ENCODE measurements at regions not wholly inside any gene's neighbourhood (a gene's known extent, or its start where the extent isn't known, plus 50 kb on each side); places are given as distances from the start of the nearest gene placed in this dataset.

DNA sequence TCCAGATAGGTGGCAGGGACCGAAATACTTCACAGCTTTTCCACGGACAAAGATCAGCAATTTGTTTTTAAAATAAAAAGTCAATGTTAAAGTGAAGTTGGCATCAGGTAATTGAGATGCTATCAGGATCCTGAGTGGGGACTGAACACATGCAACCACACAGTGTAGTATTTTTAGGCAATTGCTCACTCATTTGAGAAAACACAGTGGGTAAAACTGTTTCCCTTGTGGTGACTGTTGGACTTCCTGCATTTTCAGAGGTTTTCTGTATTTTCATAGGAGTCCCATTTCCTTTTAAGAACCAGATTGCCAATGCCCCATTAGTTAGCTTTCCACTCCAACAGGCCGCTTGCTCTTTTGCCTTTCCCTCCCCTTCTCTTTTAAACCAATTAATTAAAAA lies 159.5 kb upstream of the ZNF32 start:
- TF ChIP-seq, protein P1, sequence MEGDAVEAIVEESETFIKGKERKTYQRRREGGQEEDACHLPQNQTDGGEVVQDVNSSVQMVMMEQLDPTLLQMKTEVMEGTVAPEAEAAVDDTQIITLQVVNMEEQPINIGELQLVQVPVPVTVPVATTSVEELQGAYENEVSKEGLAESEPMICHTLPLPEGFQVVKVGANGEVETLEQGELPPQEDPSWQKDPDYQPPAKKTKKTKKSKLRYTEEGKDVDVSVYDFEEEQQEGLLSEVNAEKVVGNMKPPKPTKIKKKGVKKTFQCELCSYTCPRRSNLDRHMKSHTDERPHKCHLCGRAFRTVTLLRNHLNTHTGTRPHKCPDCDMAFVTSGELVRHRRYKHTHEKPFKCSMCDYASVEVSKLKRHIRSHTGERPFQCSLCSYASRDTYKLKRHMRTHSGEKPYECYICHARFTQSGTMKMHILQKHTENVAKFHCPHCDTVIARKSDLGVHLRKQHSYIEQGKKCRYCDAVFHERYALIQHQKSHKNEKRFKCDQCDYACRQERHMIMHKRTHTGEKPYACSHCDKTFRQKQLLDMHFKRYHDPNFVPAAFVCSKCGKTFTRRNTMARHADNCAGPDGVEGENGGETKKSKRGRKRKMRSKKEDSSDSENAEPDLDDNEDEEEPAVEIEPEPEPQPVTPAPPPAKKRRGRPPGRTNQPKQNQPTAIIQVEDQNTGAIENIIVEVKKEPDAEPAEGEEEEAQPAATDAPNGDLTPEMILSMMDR (conservative IDR thresholded peaks at IDR 0.05), result no peak
- TF ChIP-seq ZFX (IDR thresholded peaks at IDR 0.05), result no peak
